ENCODE measurements at regions not wholly inside any gene's neighbourhood (a gene's known extent, or its start where the extent isn't known, plus 50 kb on each side); places are given as distances from the start of the nearest gene placed in this dataset.
"Not testable (repeated sequence)": the region's sequence is repeated elsewhere in the genome, so short reads cannot be mapped to it uniquely, and the experiment has no call there.

GRCh38 chr7:83882551-83882950, 233.6 kb upstream of the SEMA3E start:
- DNase-seq = no peak

GRCh38 chr7:83879063-83879462, 230.1 kb upstream of the SEMA3E start:
- DNase-seq = no peak

GRCh38 chr7:83878614-83879013, 229.7 kb upstream of the SEMA3E start:
- no peak for DNase-seq

- peak; percentile 14 for DNase-seq
Observed at GRCh38 chr7:83876593-83876992, 227.7 kb upstream of the SEMA3E start.

- DNase-seq = no peak
Observed at GRCh38 chr7:83873459-83873858, 224.5 kb upstream of the SEMA3E start.

GRCh38 chr7:83872501-83872900, 223.6 kb upstream of the SEMA3E start:
- DNase-seq = no peak

- DNase-seq = no peak
Observed at GRCh38 chr7:83870515-83870914, 221.6 kb upstream of the SEMA3E start.

- no peak for DNase-seq
Observed at GRCh38 chr7:83866582-83866981, 217.6 kb upstream of the SEMA3E start.

GRCh38 chr7:83864551-83864950, 215.6 kb upstream of the SEMA3E start:
- DNase-seq = no peak

GRCh38 chr7:83863906-83864305, 215.0 kb upstream of the SEMA3E start:
- no peak for DNase-seq

GRCh38 chr7:83861876-83862275, 212.9 kb upstream of the SEMA3E start:
- no peak for DNase-seq

GRCh38 chr7:83859827-83860226, 210.9 kb upstream of the SEMA3E start:
- no peak for DNase-seq

GRCh38 chr7:83857691-83858090, 208.8 kb upstream of the SEMA3E start:
- no peak for DNase-seq

GRCh38 chr7:83856094-83856493, 207.2 kb upstream of the SEMA3E start:
- DNase-seq = no peak

- DNase-seq = no peak
Observed at GRCh38 chr7:83852136-83852535, 203.2 kb upstream of the SEMA3E start.

GRCh38 chr7:83851551-83851950, 202.6 kb upstream of the SEMA3E start:
- no peak for DNase-seq

GRCh38 chr7:83850941-83851340, 202.0 kb upstream of the SEMA3E start:
- no peak for DNase-seq

GRCh38 chr7:83850125-83850524, 201.2 kb upstream of the SEMA3E start:
- DNase-seq = no peak

GRCh38 chr7:83849131-83849530, 200.2 kb upstream of the SEMA3E start:
- no peak for DNase-seq

GRCh38 chr7:83842894-83843293, 194.0 kb upstream of the SEMA3E start:
- no peak for DNase-seq

- DNase-seq = no peak
Observed at GRCh38 chr7:83837683-83838082, 188.7 kb upstream of the SEMA3E start.

GRCh38 chr7:83836028-83836427, 187.1 kb upstream of the SEMA3E start:
- no peak for DNase-seq

- DNase-seq = no peak
Observed at GRCh38 chr7:83835424-83835823, 186.5 kb upstream of the SEMA3E start.

- DNase-seq = not testable (repeated sequence)
Observed at GRCh38 chr7:83833721-83834120, 184.8 kb upstream of the SEMA3E start.

- no peak for DNase-seq
Observed at GRCh38 chr7:83832009-83832408, 183.1 kb upstream of the SEMA3E start.

- DNase-seq = no peak
Observed at GRCh38 chr7:83827036-83827435, 178.1 kb upstream of the SEMA3E start.

Measured in inflammatory macrophage treated with lipopolysaccharide for 4 hours (primary cell).